ENCODE measurements at regions not wholly inside any gene's neighbourhood (a gene's known extent, or its start where the extent isn't known, plus 50 kb on each side); places are given as distances from the start of the nearest gene placed in this dataset.

GRCh38 chr2:120830096-120830830, 94.6 kb downstream of the GLI2 start:
- TF ChIP-seq TEAD4 (IDR thresholded peaks at IDR 0.05): no peak
- TF ChIP-seq YY1 (IDR thresholded peaks at IDR 0.05; ENCODE audit: low read depth): no peak
- no peak for TF ChIP-seq NFIC (IDR thresholded peaks at IDR 0.05)
- no peak for TF ChIP-seq MAX (IDR thresholded peaks at IDR 0.05)
- no peak for TF ChIP-seq CREB1 (IDR thresholded peaks at IDR 0.05; ENCODE audit: low read depth)
- no peak for TF ChIP-seq EP300 (IDR thresholded peaks at IDR 0.05; ENCODE audit: borderline replicate concordance)
- no peak for TF ChIP-seq RAD21 (IDR thresholded peaks at IDR 0.05; ENCODE audit: low read depth)
- no peak for TF ChIP-seq CEBPB (IDR thresholded peaks at IDR 0.05)
- TF ChIP-seq, protein P1, sequence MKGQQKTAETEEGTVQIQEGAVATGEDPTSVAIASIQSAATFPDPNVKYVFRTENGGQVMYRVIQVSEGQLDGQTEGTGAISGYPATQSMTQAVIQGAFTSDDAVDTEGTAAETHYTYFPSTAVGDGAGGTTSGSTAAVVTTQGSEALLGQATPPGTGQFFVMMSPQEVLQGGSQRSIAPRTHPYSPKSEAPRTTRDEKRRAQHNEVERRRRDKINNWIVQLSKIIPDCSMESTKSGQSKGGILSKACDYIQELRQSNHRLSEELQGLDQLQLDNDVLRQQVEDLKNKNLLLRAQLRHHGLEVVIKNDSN (IDR thresholded peaks at IDR 0.05): no peak
- no peak for TF ChIP-seq FOXM1 (IDR thresholded peaks at IDR 0.05; ENCODE audit: borderline replicate concordance, low read depth)
- no peak for TF ChIP-seq REST (IDR thresholded peaks at IDR 0.05; ENCODE audit: low read depth)
- TF ChIP-seq ZBTB7A (IDR thresholded peaks at IDR 0.05; ENCODE audit: low read depth): no peak
- TF ChIP-seq TCF12 (IDR thresholded peaks at IDR 0.05; ENCODE audit: low read depth): no peak
- TF ChIP-seq EGR1 (IDR thresholded peaks at IDR 0.05): no peak
- no peak for TF ChIP-seq TAF1 (IDR thresholded peaks at IDR 0.05; ENCODE audit: low read depth)

DNA sequence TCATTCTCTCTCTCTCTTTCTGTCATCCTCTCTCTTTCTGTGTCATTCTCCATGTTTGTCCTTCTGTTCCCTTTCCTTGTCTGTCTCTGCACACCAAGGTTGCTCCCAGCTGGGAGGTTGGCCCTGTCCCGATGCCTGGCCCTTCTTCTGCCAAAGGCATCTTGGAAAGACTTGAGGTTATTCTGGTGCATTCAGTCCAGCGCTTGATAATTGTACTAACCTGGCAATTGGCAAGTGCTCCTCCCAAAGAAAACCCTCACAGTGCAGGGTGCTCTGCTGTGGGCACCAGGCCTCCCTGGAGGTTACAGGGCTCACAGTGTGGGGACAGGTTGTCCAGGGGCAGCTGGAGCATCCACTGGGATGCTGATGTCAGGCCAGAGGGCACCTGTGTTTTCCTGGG, 95.4 kb downstream of the GLI2 start:
- no peak for TF ChIP-seq TCF12 (IDR thresholded peaks at IDR 0.05; ENCODE audit: low read depth)
- no peak for TF ChIP-seq NFIC (IDR thresholded peaks at IDR 0.05)
- no peak for TF ChIP-seq TEAD4 (IDR thresholded peaks at IDR 0.05)
- TF ChIP-seq REST (IDR thresholded peaks at IDR 0.05; ENCODE audit: low read depth): no peak
- no peak for TF ChIP-seq EP300 (IDR thresholded peaks at IDR 0.05; ENCODE audit: borderline replicate concordance)
- TF ChIP-seq ZBTB7A (IDR thresholded peaks at IDR 0.05; ENCODE audit: low read depth): no peak
- no peak for TF ChIP-seq FOXM1 (IDR thresholded peaks at IDR 0.05; ENCODE audit: borderline replicate concordance, low read depth)
- no peak for TF ChIP-seq TAF1 (IDR thresholded peaks at IDR 0.05; ENCODE audit: low read depth)
- TF ChIP-seq CREB1 (IDR thresholded peaks at IDR 0.05; ENCODE audit: low read depth): no peak
- no peak for TF ChIP-seq EGR1 (IDR thresholded peaks at IDR 0.05)
- no peak for TF ChIP-seq YY1 (IDR thresholded peaks at IDR 0.05; ENCODE audit: low read depth)
- TF ChIP-seq CEBPB (IDR thresholded peaks at IDR 0.05): no peak
- TF ChIP-seq, protein P1 (IDR thresholded peaks at IDR 0.05): no peak
- no peak for TF ChIP-seq RAD21 (IDR thresholded peaks at IDR 0.05; ENCODE audit: low read depth)
- no peak for TF ChIP-seq MAX (IDR thresholded peaks at IDR 0.05)

DNA sequence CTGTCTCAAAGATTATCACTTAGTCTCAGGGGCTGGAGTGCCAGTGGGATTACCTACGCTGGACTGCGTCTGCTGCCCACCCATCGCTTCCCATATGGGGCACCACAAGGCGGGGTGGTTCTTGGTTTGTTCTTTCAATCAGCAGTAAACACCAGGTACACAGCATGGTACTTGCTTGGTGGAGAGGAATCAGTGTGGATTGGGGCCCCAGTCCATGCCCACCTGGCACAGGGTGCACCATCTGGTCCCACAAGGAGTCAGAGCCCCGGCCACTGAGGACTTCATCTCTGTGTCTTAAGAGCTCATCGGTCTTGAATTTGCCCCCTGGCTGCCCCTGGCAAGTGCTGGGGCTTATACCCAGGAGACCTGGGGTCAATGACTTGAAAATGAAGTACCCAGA, 96.2 kb downstream of the GLI2 start:
- TF ChIP-seq CREB1 (IDR thresholded peaks at IDR 0.05; ENCODE audit: low read depth): no peak
- TF ChIP-seq, protein P1 (IDR thresholded peaks at IDR 0.05): no peak
- no peak for TF ChIP-seq CEBPB (IDR thresholded peaks at IDR 0.05)
- TF ChIP-seq MAX (IDR thresholded peaks at IDR 0.05): no peak
- TF ChIP-seq YY1 (IDR thresholded peaks at IDR 0.05; ENCODE audit: low read depth): no peak
- TF ChIP-seq EP300 (IDR thresholded peaks at IDR 0.05; ENCODE audit: borderline replicate concordance): no peak
- TF ChIP-seq EGR1 (IDR thresholded peaks at IDR 0.05): no peak
- no peak for TF ChIP-seq TCF12 (IDR thresholded peaks at IDR 0.05; ENCODE audit: low read depth)
- TF ChIP-seq TEAD4 (IDR thresholded peaks at IDR 0.05): no peak
- no peak for TF ChIP-seq ZBTB7A (IDR thresholded peaks at IDR 0.05; ENCODE audit: low read depth)
- no peak for TF ChIP-seq TAF1 (IDR thresholded peaks at IDR 0.05; ENCODE audit: low read depth)
- no peak for TF ChIP-seq FOXM1 (IDR thresholded peaks at IDR 0.05; ENCODE audit: borderline replicate concordance, low read depth)
- no peak for TF ChIP-seq REST (IDR thresholded peaks at IDR 0.05; ENCODE audit: low read depth)
- no peak for TF ChIP-seq RAD21 (IDR thresholded peaks at IDR 0.05; ENCODE audit: low read depth)
- TF ChIP-seq NFIC (IDR thresholded peaks at IDR 0.05): no peak
